GM21825 (cell line): ENCODE measurements at regions not wholly inside any gene's neighbourhood (a gene's known extent, or its start where the extent isn't known, plus 50 kb on each side); places are given as distances from the start of the nearest gene placed in this dataset.

Experiments
- ATAC-seq: cut with Tn5 transposase; IDR thresholded peaks from one replicate; pipeline ENCODE4 v1.9.1; 2021; ENCODE audit warnings: mild to moderate bottlenecking, moderate library complexity; ENCODE audit not compliant: unreplicated experiment

GRCh38 chr2:236790963-236791362 lies 221.3 kb downstream of the ACKR3 start:
- no peak for ATAC-seq

DNA sequence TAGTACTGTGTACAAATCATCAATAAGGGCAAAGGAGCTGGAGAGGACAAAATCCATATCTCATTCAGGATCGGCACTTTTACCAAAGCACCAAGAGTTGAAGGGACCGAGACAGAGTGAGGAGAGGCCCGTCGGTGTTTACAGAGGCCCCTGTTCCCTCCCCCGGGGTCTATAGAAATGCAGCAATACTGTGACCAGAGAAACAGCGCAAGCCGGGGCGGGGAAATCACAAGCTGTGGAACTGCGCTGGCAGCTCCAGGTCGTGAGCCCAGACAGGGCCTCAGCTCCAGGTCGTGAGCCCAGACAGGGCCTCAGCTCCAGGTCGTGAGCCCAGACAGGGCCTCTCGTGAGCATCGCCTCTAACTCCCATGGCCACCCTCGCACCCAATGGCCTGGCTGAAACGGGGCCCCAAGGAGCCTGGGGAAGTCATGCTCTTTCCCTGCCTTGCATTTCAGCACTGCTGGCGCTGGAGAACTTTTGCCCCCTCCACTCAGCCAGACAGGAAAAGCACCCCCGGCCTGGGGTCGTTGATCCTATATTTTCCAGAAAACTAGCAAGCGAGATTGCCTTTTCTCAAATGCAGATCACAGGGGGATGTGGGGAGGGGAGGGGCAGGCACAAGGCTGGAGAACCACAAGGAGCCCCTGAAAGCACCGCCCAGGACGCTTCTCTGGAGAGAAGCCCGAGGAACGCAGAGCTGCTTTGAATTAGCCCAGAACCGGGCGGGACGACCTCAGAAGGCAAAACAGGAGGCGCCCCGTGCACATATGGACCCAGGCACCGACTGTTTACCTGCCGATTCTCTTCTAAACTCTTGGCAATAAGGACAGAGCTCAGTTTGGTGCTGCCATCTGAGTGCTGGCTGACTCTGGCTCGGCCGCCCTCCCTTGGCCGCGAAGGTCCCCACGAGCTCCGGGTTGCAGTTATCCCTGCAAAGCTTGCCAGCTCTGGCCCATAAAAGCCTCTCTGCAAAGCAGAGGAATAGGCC lies 223.7 kb downstream of the ACKR3 start:
- no peak for ATAC-seq

DNA sequence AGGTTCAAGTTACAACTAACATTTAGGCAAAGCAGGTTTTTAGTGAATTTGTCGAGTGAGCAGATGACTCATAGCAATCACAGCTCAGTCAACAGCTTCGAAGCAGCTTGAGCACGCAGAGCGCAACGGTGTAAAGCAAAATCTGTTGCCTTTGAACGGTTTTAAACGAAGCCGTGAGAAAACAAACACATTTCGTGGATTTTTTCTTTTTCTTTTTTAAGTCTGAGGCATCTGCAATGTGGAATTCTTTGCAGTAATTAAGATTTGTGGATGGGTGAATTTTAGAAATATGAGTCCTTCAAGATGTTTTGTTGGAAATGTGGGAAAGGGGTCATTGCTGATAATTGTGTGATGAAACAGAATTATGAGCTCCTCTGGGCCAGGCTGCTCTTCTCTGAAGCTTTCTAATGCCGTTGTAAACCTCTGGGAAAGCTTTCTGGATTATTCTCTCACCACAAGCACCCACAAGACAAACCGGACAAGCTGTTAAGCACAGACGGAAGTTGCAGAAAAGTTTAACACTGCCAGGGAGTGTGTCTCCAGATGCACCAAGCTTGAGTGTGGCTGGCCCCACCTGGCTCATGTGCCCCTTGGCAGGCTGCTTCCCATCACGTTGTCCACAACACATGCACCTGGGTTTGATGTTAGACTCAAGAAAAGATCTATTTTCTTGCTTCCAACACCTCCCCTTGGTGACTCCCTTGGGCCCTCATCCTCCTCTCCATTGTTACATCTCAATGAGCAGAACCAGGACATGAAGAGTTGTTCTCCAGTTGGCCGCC lies 224.7 kb downstream of the ACKR3 start:
- ATAC-seq: no peak

DNA sequence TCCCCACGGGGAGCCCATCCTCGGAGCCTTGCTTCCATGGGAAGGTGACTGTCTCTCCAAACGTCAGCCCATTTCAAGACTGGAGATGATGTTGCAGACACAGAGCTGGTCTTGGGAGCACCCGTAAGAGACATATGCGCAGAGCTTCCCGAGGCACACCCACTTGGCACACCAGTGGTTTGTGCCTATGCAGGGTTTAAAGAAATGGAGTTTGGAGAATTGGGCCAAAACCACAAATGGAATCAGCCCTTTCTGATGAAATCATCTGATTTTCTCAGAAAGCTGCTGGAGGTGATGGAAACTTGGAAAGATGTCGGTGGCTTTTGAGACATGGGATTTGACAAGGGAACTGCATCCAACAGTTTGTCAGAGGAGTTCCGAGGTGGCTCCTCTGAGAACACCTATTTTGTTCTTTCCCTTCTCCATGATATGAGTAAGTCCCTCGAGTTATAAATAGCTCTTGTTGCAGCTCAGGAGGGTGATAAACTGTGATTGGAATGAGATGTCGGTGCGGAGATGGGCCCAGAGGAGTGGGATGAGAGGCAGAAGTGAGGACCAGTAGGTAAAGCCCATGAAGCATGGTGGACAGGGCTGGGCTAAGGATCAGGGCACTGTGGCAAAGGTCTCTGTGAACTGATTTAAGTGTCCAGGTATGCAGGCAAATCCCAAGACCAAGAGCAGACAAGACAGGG lies 225.7 kb downstream of the ACKR3 start:
- ATAC-seq: no peak

DNA sequence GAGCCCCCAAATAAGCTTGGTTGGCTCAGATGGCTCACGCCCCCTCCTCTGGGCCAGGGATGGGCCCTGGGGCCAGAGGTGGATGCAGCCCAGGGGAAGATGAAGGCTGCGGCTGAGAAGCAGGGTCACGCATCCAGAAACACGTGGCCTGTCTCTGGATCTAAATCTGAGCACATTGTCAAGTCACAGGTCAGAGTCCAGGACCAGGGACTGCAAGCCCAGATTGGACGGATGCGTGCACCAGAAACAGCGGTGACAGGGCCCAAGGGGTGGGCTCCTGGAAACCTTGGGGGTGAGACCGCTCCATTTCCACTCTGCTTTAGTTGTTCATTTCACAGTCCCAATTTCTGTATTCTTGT lies 226.2 kb downstream of the ACKR3 start:
- ATAC-seq: no peak

GRCh38 chr2:236796236-236796635 lies 226.6 kb downstream of the ACKR3 start:
- no peak for ATAC-seq

DNA sequence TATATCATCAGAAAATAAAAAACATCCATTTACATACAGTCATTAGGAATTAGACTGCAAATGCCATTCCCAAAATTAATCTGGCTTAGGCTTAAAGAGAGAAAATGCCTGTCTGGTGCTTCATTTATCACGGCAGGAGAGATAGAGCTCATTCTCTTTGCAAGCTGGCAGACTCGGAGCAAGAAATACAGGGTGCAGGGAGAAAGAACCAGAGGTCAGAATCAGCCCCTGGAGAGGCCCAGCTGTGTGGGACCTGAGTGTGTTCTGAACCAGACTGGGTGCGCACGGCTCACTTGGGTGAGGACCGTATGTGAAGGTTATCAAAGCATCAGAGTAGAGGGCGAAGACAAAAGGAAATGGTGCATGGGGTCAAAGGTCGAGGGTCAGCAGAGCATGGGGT lies 227.8 kb downstream of the ACKR3 start:
- no peak for ATAC-seq

GRCh38 chr2:236798491-236798890 lies 228.9 kb downstream of the ACKR3 start:
- ATAC-seq: no peak

DNA sequence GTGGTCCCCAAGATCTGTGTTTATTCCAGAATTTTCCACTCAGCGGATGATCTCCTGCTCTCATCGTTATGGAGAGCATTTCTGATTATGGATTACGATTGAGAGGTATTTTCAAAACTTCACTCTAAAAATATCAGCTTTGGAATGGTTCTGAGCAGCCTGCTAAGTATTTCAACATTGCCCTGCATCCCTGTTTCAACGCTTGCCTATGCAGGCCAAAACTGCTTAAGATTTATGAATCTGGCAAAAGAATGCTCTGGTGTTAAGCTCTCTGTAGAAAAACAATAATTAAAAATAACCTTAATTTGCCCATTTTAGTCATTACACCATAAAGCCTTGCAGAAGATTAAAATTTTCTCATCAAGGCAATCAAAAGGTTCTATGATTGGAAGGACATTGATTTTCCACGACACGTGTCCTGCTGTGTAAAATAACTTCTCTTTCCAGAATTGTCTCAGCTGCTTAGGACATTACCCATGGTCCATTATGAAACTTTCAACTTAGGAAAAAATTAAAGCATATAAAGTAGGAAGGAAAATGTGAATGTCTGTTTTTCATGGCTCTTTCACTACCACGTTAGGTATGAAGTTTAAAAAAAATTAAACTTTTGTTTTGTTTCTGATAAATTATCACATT lies 229.9 kb downstream of the ACKR3 start:
- no peak for ATAC-seq

DNA sequence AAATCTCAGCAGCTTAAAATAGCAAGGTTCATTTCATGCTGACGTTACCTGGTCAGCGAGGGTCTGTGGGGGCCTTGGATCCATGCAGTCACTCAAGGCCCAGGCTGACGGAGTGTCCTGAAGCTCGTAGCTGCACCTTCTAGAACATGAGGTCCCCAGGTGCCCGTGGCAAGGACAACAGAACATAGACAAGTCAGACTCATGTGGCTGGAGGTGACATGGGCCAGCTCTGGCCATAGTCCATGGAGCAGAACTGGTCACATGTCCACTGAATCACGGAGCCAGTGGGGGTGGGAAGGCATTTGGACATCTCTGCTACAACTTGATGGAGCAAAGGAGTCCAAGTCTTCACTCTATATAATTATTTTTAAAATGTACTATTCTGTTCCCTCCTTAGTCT lies 233.2 kb downstream of the ACKR3 start:
- ATAC-seq: no peak

DNA sequence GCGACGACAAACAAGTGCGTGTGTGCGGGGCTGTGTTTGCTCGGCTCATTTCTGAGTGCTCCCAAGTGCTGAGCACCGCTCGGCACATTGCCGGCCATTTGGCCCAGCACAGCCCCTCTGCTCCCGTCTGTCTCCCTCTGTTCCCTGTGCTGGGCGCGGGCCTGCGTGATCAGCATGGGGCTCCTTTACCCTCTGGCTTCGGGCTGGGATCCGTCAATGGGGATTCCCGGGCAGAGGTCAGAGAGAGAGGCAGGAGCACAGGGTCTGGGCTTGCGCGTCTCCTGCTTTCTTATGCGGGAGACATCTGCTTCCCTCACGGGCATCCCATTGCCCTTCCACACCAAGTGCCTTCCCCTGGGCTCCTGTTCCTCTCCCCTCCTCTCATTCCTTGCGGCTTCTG lies 234.0 kb downstream of the ACKR3 start:
- no peak for ATAC-seq

DNA sequence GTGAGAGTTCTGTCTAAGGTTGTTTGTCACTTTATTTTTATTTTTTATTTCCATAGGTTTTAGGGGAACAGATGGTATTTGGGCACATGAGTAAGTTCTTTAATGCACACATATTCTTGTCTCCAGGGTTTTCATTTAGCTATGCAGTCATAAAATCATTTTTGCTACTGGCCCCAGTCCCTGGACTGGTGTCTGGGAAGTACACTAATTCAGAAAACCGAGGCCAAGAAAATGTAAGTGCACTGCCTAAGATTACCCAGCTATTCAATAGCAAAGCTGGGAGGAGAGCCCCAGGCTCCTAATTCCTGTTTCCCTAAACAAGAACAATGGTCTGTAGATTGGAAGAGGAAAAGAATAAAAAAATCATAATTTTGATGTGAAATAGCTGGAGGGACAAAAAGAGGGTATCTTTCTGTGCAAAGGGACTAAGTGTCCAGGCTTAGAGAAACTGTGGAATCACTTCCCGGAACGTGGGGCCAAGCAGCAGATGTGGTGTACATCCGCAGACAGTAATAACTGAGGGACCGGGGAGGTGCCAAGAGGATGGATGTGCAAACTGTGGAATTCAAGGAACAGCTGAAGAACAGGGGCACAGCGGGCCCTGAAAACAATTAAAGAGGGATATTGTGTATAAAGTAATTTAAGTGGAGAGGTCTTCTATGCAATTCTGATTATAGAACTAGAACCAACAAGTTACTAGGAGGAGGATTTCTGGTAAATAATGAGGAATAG lies 236.3 kb downstream of the ACKR3 start:
- ATAC-seq: no peak

- ATAC-seq: no peak
These were observed 240.1 kb downstream of the ACKR3 start for GRCh38 chr2:236809716-236810115.

GRCh38 chr2:236811062-236811656 lies 241.5 kb downstream of the ACKR3 start:
- ATAC-seq: no peak

GRCh38 chr2:236813766-236814165 lies 244.1 kb downstream of the ACKR3 start:
- no peak for ATAC-seq

DNA sequence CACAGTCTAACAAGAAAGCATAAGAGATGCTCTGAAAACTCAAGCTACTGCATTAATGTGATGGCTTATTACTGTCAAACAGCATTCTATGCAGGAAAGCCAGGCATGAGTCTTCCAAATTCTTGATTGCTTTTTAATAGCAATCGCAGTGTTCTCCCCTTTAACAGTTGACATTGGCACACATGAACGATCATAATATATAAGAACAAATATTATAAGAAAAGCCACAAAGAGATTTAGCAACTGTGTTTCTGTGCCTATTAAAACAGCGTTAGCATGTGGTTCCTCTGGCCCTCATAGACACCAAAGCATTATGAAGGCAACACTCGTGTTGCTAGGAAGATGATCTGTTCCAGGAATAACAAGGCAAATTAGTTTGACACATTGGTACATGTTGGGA lies 245.0 kb downstream of the ACKR3 start:
- no peak for ATAC-seq

DNA sequence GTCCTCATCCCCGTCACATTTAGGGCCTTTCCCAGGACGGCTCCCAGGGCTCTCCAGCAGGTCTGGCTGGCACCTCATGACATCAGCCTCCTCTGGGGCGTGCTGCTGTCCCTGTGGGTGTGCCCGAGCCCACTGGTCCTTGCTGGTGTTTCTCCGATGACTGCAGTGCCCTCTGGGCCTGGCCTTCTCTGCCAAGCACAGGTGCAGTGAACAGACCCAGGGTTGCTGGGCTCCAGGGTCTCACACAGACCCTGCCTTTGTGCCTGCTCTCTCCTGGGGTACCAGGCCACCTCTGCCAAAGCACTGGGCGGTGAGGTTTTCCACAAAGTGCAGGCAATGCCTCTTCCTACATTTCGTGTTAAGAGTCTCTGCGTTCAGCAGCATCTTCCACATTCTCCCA lies 246.1 kb downstream of the ACKR3 start:
- ATAC-seq: no peak

- ATAC-seq: no peak
These were observed 246.9 kb downstream of the ACKR3 start for GRCh38 chr2:236816197-236817170.
